Mesendoderm (in vitro differentiated cells): ENCODE measurements at regions not wholly inside any gene's neighbourhood (a gene's known extent, or its start where the extent isn't known, plus 50 kb on each side); places are given as distances from the start of the nearest gene placed in this dataset.
"Not testable (repeated sequence)": the region's sequence is repeated elsewhere in the genome, so short reads cannot be mapped to it uniquely, and the experiment has no call there.

Experiments
- DNase-seq: peaks from one replicate; pipeline ENCODE4 v3.0.0; 2013
- H2AK5ac ChIP-seq: 2 replicates; pipeline ENCODE4 v1.6.1; 2013; ENCODE audit warnings: low read length, inconsistent platforms
- H2BK120ac ChIP-seq: 2 replicates; pipeline ENCODE4 v1.6.1; 2013; ENCODE audit warnings: low read depth, mild to moderate bottlenecking, low read length, moderate library complexity, mixed read lengths
- H2BK15ac ChIP-seq: replicated peaks from 2 replicates; pipeline ENCODE4 v1.6.1; 2013; ENCODE audit warnings: low read depth, mild to moderate bottlenecking, moderate library complexity
- H2BK5ac ChIP-seq: 2 replicates; pipeline ENCODE4 v1.6.1; 2013; ENCODE audit warnings: low read length, inconsistent platforms
- H3K18ac ChIP-seq: 2 replicates; pipeline ENCODE4 v1.6.1; 2013; ENCODE audit warnings: mild to moderate bottlenecking, low read length, mixed read lengths
- H3K23ac ChIP-seq: one replicate; pipeline ENCODE4 v1.6.1; 2013; ENCODE audit warnings: low read length
- H3K27ac ChIP-seq: 2 replicates; pipeline ENCODE4 v1.5.1; 2013; ENCODE audit warnings: low read depth, mild to moderate bottlenecking, inconsistent platforms, low read length, moderate library complexity
- H3K27me3 ChIP-seq: 2 replicates; pipeline ENCODE4 v1.6.1; 2013; ENCODE audit warnings: low read length, control low read depth, mild to moderate bottlenecking, inconsistent platforms; ENCODE audit not compliant: insufficient read depth, poor library complexity
- H3K36me3 ChIP-seq: 2 replicates; pipeline ENCODE4 v1.6.1; 2013; ENCODE audit warnings: low read length, inconsistent platforms; ENCODE audit not compliant: control insufficient read depth, insufficient read depth
- H3K4ac ChIP-seq: one replicate; pipeline ENCODE4 v1.6.1; 2013; ENCODE audit warnings: low read depth, mild to moderate bottlenecking, low read length, moderate library complexity
- H3K4me1 ChIP-seq: 2 replicates; pipeline ENCODE4 v1.6.1; 2013; ENCODE audit warnings: low read depth, low read length, inconsistent platforms; ENCODE audit not compliant: control insufficient read depth
- H3K4me2 ChIP-seq: 2 replicates; pipeline ENCODE4 v1.6.1; 2013; ENCODE audit warnings: low read length
- H3K4me3 ChIP-seq: 2 replicates; pipeline ENCODE4 v1.5.1; 2013; ENCODE audit warnings: mild to moderate bottlenecking, low read length
- H3K56ac ChIP-seq: one replicate; pipeline ENCODE4 v1.6.1; 2013; ENCODE audit warnings: low read length
- H3K79me1 ChIP-seq: 2 replicates; pipeline ENCODE4 v1.6.1; 2013; ENCODE audit warnings: low read length, inconsistent platforms
- H3K79me2 ChIP-seq: 2 replicates; pipeline ENCODE4 v1.6.1; 2013; ENCODE audit warnings: mild to moderate bottlenecking, low read length; ENCODE audit not compliant: control insufficient read depth, insufficient read depth
- H3K9ac ChIP-seq: 2 replicates; pipeline ENCODE4 v1.6.1; 2013; ENCODE audit warnings: low read length, inconsistent platforms
- H4K5ac ChIP-seq: one replicate; pipeline ENCODE4 v1.6.1; 2013; ENCODE audit warnings: low read length
- H4K8ac ChIP-seq: one replicate; pipeline ENCODE4 v1.6.1; 2013; ENCODE audit warnings: low read depth, mild to moderate bottlenecking, control low read depth, low read length, moderate library complexity
- WGBS: extraction: QIAGEN DNeasy Blood & Tissue Kit; methylation state at CpG from one replicate; pipeline ENCODE4 v1.1.7; 2013; ENCODE audit warnings: low lambda C conversion rate, missing lambda C conversion rate; ENCODE audit not compliant: insufficient coverage; ENCODE audit errors: extremely low coverage; 5-methylcytosine and 5-hydroxymethylcytosine counted together

DNA sequence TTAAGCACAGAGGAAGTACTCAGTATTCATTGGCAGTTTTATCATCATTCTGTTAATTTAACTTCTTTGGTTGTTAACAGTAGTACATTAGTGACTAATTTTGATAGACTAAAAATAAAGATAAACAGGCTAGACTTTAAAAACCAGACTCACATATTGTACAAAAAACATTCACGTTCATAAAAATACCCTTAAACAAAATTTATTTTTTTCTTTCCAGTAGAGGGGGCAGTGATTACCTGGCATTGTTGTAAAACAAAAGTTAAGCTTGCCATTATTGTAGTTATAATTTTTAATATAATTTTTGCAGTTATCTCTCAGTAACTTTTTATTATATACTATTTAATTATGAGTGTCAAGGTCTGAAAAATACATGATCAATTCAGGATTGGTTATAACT lies 92.0 kb downstream of the MRPL57 start:
- 100% methylated on average over 1 of the region's 1 CpG for WGBS
- H3K18ac ChIP-seq, H2BK120ac ChIP-seq, H3K27me3 ChIP-seq, H2BK15ac ChIP-seq, H3K79me1 ChIP-seq, H3K4ac ChIP-seq, H3K4me3 ChIP-seq, H3K36me3 ChIP-seq, H3K79me2 ChIP-seq, H4K8ac ChIP-seq, H3K23ac ChIP-seq, H3K56ac ChIP-seq, H2AK5ac ChIP-seq, DNase-seq, H3K27ac ChIP-seq, H4K5ac ChIP-seq, H3K9ac ChIP-seq, H3K4me1 ChIP-seq, H3K4me2 ChIP-seq, H2BK5ac ChIP-seq: not testable (repeated sequence)

DNA sequence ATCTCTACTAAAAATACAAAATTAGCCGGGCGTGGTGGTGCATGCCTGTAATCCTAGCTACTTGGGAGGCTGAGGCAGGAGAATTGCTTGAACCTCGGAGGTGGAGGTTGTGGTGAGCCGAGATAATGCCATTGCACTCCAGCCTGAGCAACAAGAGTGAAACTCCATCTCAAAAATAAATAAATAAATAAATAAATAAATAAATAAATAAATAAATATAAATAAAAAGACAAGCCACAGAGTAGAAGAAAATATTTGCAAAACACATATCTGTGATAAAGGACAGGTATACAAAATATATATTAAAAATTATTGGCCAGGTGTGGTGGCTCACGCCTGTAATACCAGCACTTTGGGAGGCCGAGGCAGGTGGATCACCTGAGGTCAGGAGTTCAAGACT lies 96.0 kb downstream of the MRPL57 start:
- not testable (repeated sequence) for H2BK15ac ChIP-seq, H2BK5ac ChIP-seq, H3K27ac ChIP-seq, H3K79me1 ChIP-seq, DNase-seq, H3K9ac ChIP-seq, H3K56ac ChIP-seq, H3K4me3 ChIP-seq, H4K8ac ChIP-seq, H3K18ac ChIP-seq, H3K79me2 ChIP-seq, H3K36me3 ChIP-seq, H3K4me2 ChIP-seq, H3K23ac ChIP-seq, H2AK5ac ChIP-seq, H3K27me3 ChIP-seq, H3K4ac ChIP-seq, H3K4me1 ChIP-seq, H4K5ac ChIP-seq, H2BK120ac ChIP-seq
- no CpG with 5 or more reads among the region's 6 CpGs for WGBS

DNA sequence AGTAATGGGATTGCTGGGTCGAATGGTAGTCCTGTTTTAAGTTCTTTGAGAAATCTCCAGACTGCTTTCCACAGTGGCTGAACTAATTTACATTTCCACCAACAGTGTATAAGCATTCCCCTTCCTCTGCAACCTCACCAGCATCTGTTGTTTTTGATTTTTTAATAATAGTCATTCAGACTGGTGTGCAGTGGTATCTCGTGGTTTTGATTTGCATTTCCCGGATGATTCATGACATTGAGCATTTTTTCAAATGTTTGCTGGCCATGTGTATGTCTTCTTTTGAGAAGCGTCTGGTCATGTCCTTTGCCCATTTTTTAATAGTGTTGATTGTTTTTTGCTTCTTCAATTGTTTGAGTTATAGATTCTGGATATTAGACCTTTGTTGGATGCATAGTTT lies 98.0 kb downstream of the MRPL57 start:
- H3K56ac ChIP-seq, DNase-seq, H2AK5ac ChIP-seq, H2BK15ac ChIP-seq, H3K79me2 ChIP-seq, H4K8ac ChIP-seq, H3K18ac ChIP-seq, H3K79me1 ChIP-seq, H2BK5ac ChIP-seq, H3K4ac ChIP-seq, H3K4me2 ChIP-seq, H4K5ac ChIP-seq, H3K9ac ChIP-seq, H3K4me3 ChIP-seq, H3K23ac ChIP-seq, H3K27ac ChIP-seq, H3K4me1 ChIP-seq, H3K36me3 ChIP-seq, H2BK120ac ChIP-seq, H3K27me3 ChIP-seq: not testable (repeated sequence)
- no CpG with 5 or more reads among the region's 4 CpGs for WGBS

DNA sequence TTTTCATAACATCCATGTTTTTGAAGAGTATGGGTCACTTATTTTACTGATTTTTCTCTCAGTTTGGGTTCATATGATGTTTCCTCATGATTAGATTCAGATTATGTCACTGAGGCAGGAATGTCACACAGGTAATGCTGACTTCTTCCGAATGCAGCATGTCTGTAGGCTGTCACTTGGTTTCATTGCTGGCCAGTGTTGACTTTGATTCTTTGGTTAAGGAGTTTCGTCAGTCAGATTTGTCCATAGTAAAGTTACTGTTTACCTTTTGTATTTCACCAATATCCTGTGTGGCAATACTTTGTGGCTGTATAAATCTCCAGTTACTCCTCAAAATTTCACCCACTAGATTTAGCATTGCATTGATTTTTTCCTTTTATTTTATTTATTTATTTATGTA lies 105.6 kb downstream of the MRPL57 start:
- Histone ChIP-seq H4K5ac (no peak overlapping the region), H3K23ac (no peak overlapping the region), H2BK5ac (no peak overlapping the region), H2BK15ac (no peak overlapping the region), H4K8ac (no peak overlapping the region), H3K4me2 (no peak overlapping the region), H3K18ac (no peak overlapping the region), H3K27ac (no peak overlapping the region), H3K9ac (no peak overlapping the region), H3K4me3 (no peak overlapping the region), H3K36me3 (no peaks in the 10 kb centered on the region), H3K56ac (no peak overlapping the region), H3K27me3 (no peaks in the 10 kb centered on the region), H3K4ac (no peak overlapping the region), H2AK5ac (no peak overlapping the region), H3K79me2 (no peaks in the 10 kb centered on the region), H3K4me1 (no peaks in the 10 kb centered on the region), H3K79me1 (no peaks in the 10 kb centered on the region), H2BK120ac (no peak overlapping the region)
- no peak for DNase-seq
- no CpG with 5 or more reads among the region's 2 CpGs for WGBS

DNA sequence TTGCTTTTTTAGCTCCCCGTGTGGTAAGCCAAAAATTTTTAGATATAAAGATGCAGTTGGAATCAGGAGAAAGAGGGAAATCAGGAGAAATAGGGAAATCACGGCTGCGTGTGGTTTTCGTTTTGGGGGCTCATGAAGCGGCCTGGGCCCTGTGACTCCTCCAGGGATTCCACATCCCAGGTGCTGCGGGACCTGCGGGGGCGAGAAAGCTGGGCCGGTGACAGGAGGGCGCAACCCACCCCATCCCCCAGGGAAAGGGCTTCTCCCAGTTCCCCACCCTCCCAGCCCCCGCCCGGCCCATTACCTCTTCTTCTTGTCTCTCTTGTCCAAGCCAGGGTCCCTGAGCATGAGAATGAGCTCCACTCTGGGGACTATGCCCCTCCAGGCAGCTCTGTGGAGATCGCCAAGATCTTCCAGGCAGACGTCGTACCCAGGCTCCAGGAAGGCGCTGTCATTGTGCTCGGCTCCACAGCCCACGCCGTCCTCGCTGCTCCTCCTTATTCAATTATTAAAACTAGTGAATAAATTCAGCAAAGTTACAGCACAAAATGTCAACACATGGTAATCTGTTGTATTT lies 111.0 kb downstream of the MRPL57 start:
- no peak overlapping the region for H3K18ac ChIP-seq
- H3K4ac ChIP-seq, result no peak overlapping the region
- no peak overlapping the region for H2BK120ac ChIP-seq
- no peak overlapping the region for H2AK5ac ChIP-seq
- WGBS, result no CpG with 5 or more reads among the region's 20 CpGs
- no peak overlapping the region for H3K9ac ChIP-seq
- no peak overlapping the region for H3K4me2 ChIP-seq
- H2BK5ac ChIP-seq, result no peak overlapping the region
- H3K23ac ChIP-seq, result no peak overlapping the region
- no peaks in the 10 kb centered on the region for H3K27me3 ChIP-seq
- H3K4me1 ChIP-seq, result no peaks in the 10 kb centered on the region
- H4K5ac ChIP-seq, result no peak overlapping the region
- H2BK15ac ChIP-seq, result no peak overlapping the region
- H4K8ac ChIP-seq, result no peak overlapping the region
- DNase-seq, result no peak
- no peak overlapping the region for H3K4me3 ChIP-seq
- no peak overlapping the region for H3K27ac ChIP-seq
- H3K79me1 ChIP-seq, result no peaks in the 10 kb centered on the region
- H3K36me3 ChIP-seq, result no peaks in the 10 kb centered on the region
- no peak overlapping the region for H3K56ac ChIP-seq
- no peaks in the 10 kb centered on the region for H3K79me2 ChIP-seq

DNA sequence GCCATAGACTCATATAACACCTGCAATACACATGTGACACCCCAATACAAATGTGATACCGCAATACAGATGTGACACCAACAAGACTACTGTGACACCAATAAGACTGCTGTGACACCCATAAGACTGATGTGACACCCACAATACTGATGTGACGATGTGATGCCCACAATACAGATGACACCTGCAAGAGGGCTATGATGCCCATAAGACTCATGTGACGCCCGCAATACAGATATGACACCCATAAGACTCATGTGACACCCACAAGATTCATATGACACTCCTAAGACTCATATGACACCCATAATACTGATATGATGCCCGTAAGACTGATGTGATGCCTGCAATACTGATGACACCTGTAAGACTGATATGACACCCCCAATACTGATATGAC lies 113.0 kb downstream of the MRPL57 start:
- Histone ChIP-seq H3K27me3 (no peaks in the 10 kb centered on the region), H3K4me3 (no peak overlapping the region), H2BK5ac (no peak overlapping the region), H2BK15ac (no peak overlapping the region), H3K4me2 (no peak overlapping the region), H4K5ac (no peak overlapping the region), H3K18ac (no peak overlapping the region), H3K23ac (no peak overlapping the region), H3K9ac (no peak overlapping the region), H3K79me2 (no peaks in the 10 kb centered on the region), H4K8ac (no peak overlapping the region), H2BK120ac (no peak overlapping the region), H3K56ac (no peak overlapping the region), H3K4me1 (no peaks in the 10 kb centered on the region), H3K36me3 (no peaks in the 10 kb centered on the region), H2AK5ac (no peak overlapping the region), H3K27ac (no peak overlapping the region), H3K79me1 (no peaks in the 10 kb centered on the region), H3K4ac (no peak overlapping the region)
- no CpG with 5 or more reads among the region's 5 CpGs for WGBS
- no peak for DNase-seq
